OCI-LY3 (cell line): ENCODE measurements at regions not wholly inside any gene's neighbourhood (a gene's known extent, or its start where the extent isn't known, plus 50 kb on each side); places are given as distances from the start of the nearest gene placed in this dataset.

Source experiments
- H2AFZ ChIP-seq: fragments of 200-600, 300-600 bp; shearing (Covaris generic); 2 replicates; pipeline ENCODE4 v1.6.0; 2014; ENCODE audit warnings: antibody characterized with exemption, low read depth, low read length
- H3K27ac ChIP-seq: fragments of 200-600, 300-600 bp; sonication (generic); 2 replicates; pipeline ENCODE4 v1.5.1; 2014; ENCODE audit warnings: mild to moderate bottlenecking, low read length, moderate library complexity, mixed read lengths
- H3K27me3 ChIP-seq: fragments of 200-600, 300-600 bp; sonication (generic); 2 replicates; pipeline ENCODE4 v1.6.1; 2014; ENCODE audit warnings: low read depth, low read length, mixed read lengths
- H3K36me3 ChIP-seq: fragments of 200-600, 300-600 bp; sonication (generic); replicated peaks from 2 replicates; pipeline ENCODE3; 2014; ENCODE audit warnings: low read depth, low read length, mixed read lengths
- H3K4me1 ChIP-seq: fragments of 300-600, 200-600 bp; sonication (generic); 2 replicates; pipeline ENCODE4 v1.6.1; 2014; ENCODE audit warnings: low read length, mixed read lengths
- H3K4me2 ChIP-seq: fragments of 200-600, 300-600 bp; sonication (generic); 2 replicates; pipeline ENCODE4 v1.6.1; 2014; ENCODE audit warnings: low read length, mixed read lengths
- H3K4me3 ChIP-seq: fragments of 300-600, 200-600 bp; sonication (generic); 2 replicates; pipeline ENCODE4 v1.5.1; 2014; ENCODE audit warnings: antibody characterized with exemption, mild to moderate bottlenecking, low read length, moderate library complexity
- H3K79me2 ChIP-seq: fragments of 300-600, 200-600 bp; shearing (Covaris generic); 2 replicates; pipeline ENCODE4 v1.6.1; 2014; ENCODE audit warnings: mild to moderate bottlenecking, low read length, mixed read lengths
- H3K9ac ChIP-seq: fragments of 300-600, 200-600 bp; shearing (Covaris generic); 2 replicates; pipeline ENCODE4 v1.6.0; 2014; ENCODE audit warnings: mild to moderate bottlenecking, low read length, moderate library complexity
- H3K9me3 ChIP-seq: fragments of 200-600, 300-600 bp; shearing (Covaris generic); 2 replicates; pipeline ENCODE4 v1.6.1; 2014; ENCODE audit warnings: low read length, mixed read lengths; ENCODE audit not compliant: insufficient read depth
- H4K20me1 ChIP-seq: fragments of 200-600, 300-600 bp; sonication (generic); 2 replicates; pipeline ENCODE4 v1.6.1; 2016; ENCODE audit warnings: low read length, mixed read lengths; ENCODE audit not compliant: insufficient read depth
- EZH2phosphoT487 ChIP-seq: fragments of 200-600 bp; shearing (Covaris generic); IDR thresholded peaks from 2 replicates; pipeline ENCODE4 v1.6.1; 2018; ENCODE audit warnings: antibody characterized with exemption, mixed run types, low read depth
- TF ChIP-seq, protein P1 (sequence below): fragments of 200-600, 300-600 bp; sonication (generic); IDR thresholded peaks from 2 replicates; pipeline ENCODE4 v1.5.1; 2014; ENCODE audit warnings: antibody characterized with exemption, low read length, low read depth

DNA sequence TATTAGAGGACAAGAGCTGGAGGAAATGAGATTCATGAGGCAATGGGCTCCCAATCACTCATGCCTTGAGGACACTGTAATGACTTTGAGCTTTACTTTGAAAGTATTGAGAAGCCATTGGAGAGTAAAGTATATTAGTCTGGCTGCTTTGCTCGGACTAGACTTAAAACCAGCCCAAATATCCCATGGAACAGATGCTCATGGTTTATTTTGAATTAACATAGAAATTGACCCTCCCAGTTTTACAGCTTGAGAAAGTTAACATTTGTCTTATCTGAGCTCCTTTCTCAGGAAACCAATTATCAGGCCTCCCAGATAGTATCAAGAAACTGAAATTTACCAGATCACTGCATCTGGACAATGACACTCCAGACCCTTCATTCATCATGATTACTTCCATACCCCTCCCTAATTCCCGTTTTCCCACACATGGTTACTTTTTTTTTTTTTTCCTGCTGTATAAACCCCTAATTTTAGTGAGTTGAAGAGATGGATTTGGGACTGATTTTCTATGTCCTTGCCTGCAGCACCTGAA, 270.8 kb upstream of the SMIM30 start:
- Histone ChIP-seq H3K79me2 (no peaks in the 10 kb centered on the region), H3K27ac (no peak overlapping the region), H3K9ac (no peak overlapping the region), H3K4me3 (no peak overlapping the region), H3K4me2 (no peak overlapping the region), H4K20me1 (no peaks in the 10 kb centered on the region), H3K9me3 (peaks cover 4% of the 10 kb centered on the region; the same call in 1 of the 2 replicates), H2AFZ (no peak overlapping the region), H3K4me1 (no peaks in the 10 kb centered on the region), H3K27me3 (no peaks in the 10 kb centered on the region), H3K36me3 (no peaks in the 10 kb centered on the region)
- TF ChIP-seq, protein P1, sequence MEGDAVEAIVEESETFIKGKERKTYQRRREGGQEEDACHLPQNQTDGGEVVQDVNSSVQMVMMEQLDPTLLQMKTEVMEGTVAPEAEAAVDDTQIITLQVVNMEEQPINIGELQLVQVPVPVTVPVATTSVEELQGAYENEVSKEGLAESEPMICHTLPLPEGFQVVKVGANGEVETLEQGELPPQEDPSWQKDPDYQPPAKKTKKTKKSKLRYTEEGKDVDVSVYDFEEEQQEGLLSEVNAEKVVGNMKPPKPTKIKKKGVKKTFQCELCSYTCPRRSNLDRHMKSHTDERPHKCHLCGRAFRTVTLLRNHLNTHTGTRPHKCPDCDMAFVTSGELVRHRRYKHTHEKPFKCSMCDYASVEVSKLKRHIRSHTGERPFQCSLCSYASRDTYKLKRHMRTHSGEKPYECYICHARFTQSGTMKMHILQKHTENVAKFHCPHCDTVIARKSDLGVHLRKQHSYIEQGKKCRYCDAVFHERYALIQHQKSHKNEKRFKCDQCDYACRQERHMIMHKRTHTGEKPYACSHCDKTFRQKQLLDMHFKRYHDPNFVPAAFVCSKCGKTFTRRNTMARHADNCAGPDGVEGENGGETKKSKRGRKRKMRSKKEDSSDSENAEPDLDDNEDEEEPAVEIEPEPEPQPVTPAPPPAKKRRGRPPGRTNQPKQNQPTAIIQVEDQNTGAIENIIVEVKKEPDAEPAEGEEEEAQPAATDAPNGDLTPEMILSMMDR = no peak
- no peak for TF ChIP-seq EZH2phosphoT487

DNA sequence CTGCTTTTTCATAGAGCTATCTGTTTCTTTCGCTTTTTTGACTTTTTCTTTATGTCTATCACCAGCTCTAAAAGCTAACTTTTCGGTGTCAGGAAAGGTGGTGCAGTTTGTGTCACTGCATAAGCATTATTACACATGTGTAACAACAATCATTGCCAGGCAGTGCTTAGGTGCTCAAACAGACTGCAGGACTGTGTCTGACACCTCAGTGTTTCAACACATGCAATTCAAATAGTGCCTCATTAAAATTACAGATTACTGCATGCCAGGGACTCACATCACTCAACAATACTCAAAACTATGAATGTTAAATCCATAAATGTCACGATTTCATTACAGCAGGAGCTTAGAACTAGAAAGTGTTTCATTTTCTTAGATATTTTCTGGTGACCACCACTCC, 265.3 kb upstream of the SMIM30 start:
- no peak for TF ChIP-seq EZH2phosphoT487
- TF ChIP-seq, protein P1 = no peak

DNA sequence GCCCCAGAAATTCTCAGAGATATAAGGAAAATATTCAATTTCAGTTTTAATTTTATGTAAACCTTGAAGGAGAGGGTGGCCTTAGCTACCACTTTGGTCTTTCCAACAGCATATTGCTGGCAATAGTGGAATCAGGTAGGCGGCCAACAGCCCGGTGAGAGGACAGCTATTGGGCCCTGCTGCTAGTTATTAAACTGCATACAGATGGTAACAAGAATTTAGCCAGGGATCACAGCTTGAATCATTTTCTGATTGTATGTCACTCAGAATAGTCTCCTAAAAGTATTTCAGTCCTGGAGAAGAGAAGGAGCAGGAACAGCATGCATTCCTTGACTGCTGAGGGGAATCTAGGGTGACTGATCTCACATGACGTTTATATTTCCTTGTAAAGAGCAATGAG, 261.4 kb upstream of the SMIM30 start:
- Histone ChIP-seq H3K9ac (no peak overlapping the region), H3K9me3 (no peaks in the 10 kb centered on the region), H3K79me2 (no peaks in the 10 kb centered on the region), H3K27ac (no peak overlapping the region), H4K20me1 (no peaks in the 10 kb centered on the region), H3K4me3 (no peak overlapping the region), H3K4me2 (no peak overlapping the region), H3K36me3 (no peaks in the 10 kb centered on the region), H2AFZ (no peak overlapping the region), H3K4me1 (no peaks in the 10 kb centered on the region), H3K27me3 (no peaks in the 10 kb centered on the region)
- no peak for TF ChIP-seq EZH2phosphoT487
- TF ChIP-seq, protein P1 = no peak

More for the DNA sequence above, 265.3 kb upstream of the SMIM30 start:
- Histone ChIP-seq H4K20me1 (no peaks in the 10 kb centered on the region), H3K79me2 (no peaks in the 10 kb centered on the region), H3K9me3 (no peaks in the 10 kb centered on the region), H3K4me3 (no peak overlapping the region), H3K9ac (no peak overlapping the region), H3K27me3 (no peaks in the 10 kb centered on the region), H3K4me2 (no peak overlapping the region), H2AFZ (no peak overlapping the region), H3K27ac (no peak overlapping the region), H3K36me3 (no peaks in the 10 kb centered on the region), H3K4me1 (no peaks in the 10 kb centered on the region)

DNA sequence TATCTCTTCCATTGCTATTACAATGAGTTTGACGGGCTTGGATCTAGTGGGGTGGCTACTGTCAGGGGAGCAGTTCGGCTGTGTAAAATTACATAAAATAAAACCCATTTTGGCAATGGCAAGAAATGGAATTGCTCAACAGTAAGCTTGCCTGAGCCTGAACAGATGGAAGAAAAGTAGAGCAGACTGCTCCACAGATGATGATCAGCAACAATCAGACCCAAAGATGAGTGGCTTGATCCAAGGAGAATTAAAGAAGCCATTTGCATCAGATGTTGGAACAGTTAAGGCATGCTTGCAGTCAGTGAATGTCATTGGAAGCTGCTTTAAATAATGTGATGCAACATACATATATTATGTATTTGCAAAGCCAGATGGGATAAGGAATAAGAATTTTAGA, 256.6 kb upstream of the SMIM30 start:
- Histone ChIP-seq H3K4me2 (no peak overlapping the region), H3K79me2 (no peaks in the 10 kb centered on the region), H3K4me3 (no peak overlapping the region), H2AFZ (no peak overlapping the region), H3K9me3 (no peaks in the 10 kb centered on the region), H3K27ac (no peak overlapping the region), H3K9ac (no peak overlapping the region), H3K27me3 (no peaks in the 10 kb centered on the region), H3K4me1 (no peaks in the 10 kb centered on the region), H4K20me1 (no peaks in the 10 kb centered on the region), H3K36me3 (no peaks in the 10 kb centered on the region)
- TF ChIP-seq, protein P1 = no peak
- TF ChIP-seq EZH2phosphoT487 = no peak
